GM10248 (cell line): ENCODE measurements at regions not wholly inside any gene's neighbourhood (a gene's known extent, or its start where the extent isn't known, plus 50 kb on each side); places are given as distances from the start of the nearest gene placed in this dataset.

Experiments used
- CTCF ChIA-PET: fragments of 300-600 bp; sonication (Branson Sonifier 250); formaldehyde crosslinking; extraction: SDS; loops from one replicate; lab custom pipeline; 2021; ENCODE audit warnings: antibody characterized with exemption; lab: Yijun Ruan, JAX
- POLR2A ChIA-PET: fragments of 350-650 bp; sonication (Branson Sonifier 250); formaldehyde crosslinking; extraction: SDS; loops from one replicate; lab custom pipeline; 2020; ENCODE audit warnings: antibody characterized with exemption; lab: Yijun Ruan, JAX
- DNase-seq: peaks from one replicate; pipeline ENCODE4 v3.0.0; 2012; ENCODE audit errors: extremely low spot score
- TF ChIP-seq, protein P1 (sequence below): IDR thresholded peaks from 2 replicates; pipeline ENCODE4 v1.5.1; 2012; ENCODE audit warnings: mild to moderate bottlenecking, low read depth; ENCODE audit errors: extremely low read depth, missing control alignments, control extremely low read depth

DNA sequence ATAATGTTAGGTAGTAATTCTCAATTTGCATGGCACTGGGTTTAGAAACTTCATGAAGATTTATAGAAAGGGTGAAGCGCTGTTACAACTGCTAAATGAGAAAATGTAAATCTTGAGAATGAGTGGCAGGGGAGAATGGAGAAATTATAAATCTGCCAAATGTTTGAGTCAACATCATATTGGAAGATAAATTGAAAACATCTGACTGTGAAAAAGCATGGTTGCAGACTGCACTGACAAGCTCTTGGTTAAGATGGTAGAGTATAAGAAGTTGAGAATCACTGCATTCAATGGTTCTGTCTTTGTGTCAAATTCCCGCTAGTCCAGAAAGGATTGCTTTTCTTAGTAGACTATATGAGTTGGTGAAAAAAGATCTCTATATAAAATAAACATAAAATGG, 113.3 kb upstream of the DUSP10 start:
- DNase-seq, result no peak
- TF ChIP-seq, protein P1, sequence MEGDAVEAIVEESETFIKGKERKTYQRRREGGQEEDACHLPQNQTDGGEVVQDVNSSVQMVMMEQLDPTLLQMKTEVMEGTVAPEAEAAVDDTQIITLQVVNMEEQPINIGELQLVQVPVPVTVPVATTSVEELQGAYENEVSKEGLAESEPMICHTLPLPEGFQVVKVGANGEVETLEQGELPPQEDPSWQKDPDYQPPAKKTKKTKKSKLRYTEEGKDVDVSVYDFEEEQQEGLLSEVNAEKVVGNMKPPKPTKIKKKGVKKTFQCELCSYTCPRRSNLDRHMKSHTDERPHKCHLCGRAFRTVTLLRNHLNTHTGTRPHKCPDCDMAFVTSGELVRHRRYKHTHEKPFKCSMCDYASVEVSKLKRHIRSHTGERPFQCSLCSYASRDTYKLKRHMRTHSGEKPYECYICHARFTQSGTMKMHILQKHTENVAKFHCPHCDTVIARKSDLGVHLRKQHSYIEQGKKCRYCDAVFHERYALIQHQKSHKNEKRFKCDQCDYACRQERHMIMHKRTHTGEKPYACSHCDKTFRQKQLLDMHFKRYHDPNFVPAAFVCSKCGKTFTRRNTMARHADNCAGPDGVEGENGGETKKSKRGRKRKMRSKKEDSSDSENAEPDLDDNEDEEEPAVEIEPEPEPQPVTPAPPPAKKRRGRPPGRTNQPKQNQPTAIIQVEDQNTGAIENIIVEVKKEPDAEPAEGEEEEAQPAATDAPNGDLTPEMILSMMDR, result no peak
- ChIA-PET CTCF (interaction anchor here (0.8 to 1.2 kb wide), 4 partner anchors 9 to 10 kb away, joined by 3 to 5 read pairs (median 3); no protein-coding TSS in a partner anchor), POLR2A (no interaction called here)

DNA sequence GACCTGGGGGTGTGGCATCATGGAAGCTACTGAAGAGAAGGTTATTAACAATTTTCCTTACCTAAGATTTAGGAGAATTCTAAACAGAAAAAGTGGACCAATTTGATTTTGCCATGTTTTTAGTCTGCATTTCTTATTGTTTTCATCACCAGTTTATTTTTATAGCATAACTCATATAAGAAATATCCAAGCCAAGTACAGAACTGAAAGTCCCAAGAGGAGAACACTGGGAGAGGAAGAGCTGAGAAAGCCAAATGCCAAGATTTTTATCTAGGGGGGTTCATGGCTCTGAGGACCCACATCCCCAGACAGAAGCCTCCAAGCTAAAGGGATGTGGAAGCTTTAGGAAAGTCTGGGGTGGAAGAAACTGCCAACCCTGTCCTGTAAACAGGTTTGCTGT, 109.4 kb upstream of the DUSP10 start:
- TF ChIP-seq, protein P1, result no peak
- CTCF ChIA-PET, result interaction anchor here (0.8 to 1.1 kb wide), 2 partner anchors 27 to 159 kb away, joined by 3 read pairs; no protein-coding TSS in a partner anchor
- POLR2A ChIA-PET, result no interaction called here
- DNase-seq, result no peak

DNA sequence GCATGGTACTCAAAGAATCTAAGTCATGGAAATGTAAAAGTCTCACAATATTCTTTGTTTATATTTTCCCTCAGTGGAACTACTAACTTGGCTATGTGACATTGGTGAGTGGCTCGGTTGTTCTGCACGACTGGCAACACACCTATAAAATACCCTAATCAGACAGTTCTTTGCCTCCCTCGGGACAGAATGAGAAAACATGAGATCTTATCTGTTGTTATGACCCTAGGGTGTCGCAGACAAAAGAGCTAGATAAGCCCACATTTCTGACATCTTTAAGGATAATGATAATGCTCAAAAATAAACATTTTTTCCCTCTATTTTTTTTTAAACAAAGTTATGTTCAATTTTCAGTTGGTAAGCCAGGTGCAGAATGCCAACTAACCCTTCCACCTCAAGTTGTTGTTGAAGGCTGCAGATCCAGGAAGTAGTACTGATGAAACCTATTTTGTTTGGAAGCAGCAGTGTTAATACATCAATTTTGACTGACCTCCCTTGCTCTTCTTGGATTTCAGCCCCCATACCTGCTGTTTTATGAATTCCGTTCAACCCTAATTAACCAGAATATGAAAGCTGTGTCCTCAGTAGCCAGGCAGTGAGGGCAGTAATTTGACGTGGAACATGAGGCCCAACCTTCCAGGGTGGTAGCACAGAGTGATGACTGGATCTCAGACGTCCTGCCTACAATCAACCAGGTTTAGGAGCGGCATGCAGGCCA, 108.7 kb upstream of the DUSP10 start:
- no peak for DNase-seq
- ChIA-PET POLR2A (no interaction called here), CTCF (interaction anchor here (1.1 kb wide), 1 partner anchor 28 kb away, joined by 3 read pairs; no protein-coding TSS in a partner anchor)

DNA sequence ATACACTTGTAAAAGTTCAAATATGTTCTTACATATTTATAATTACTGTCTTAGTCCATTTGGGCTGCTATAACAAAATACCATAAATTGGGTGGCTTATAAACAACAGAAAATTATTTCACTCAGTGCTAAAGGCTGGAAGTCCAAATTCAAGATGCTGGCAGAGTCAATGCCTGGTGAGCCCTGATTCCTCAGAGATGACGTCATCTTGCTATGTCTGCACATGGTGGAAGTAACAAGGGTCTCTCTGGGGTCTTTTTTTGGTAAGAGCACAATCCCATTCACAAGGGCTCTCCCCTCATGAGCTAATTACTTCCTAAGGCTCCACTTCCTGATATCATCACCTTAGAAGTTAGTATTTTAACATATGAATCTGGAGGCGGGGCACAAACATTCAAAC, 108.0 kb upstream of the DUSP10 start:
- ChIA-PET CTCF (no interaction called here), POLR2A (no interaction called here)
- no peak for DNase-seq
- TF ChIP-seq, protein P1, result no peak

More for the DNA sequence above, 108.7 kb upstream of the DUSP10 start:
- TF ChIP-seq, protein P1, result no peak

DNA sequence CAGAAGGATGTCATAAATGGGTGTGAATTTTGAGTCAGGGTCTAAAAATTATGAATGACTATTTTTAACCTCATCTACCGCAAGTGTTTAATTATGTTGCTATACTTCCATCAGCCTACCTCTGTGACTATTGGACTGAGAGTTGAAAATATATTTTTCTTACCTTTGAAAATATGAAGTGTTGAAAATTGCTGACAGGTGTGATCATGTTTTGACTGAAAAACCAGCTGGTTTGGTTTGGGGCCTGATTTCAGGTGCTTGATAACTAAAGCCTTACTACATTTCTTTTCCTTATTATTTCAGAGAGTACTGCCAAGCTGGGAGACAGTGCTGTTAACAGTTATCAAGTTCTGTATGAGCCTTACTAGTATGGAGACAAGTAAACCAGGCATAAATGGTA, 107.2 kb upstream of the DUSP10 start:
- CTCF ChIA-PET, result interaction anchor here (2.0 kb wide), 1 partner anchor 16 kb away, joined by 4 read pairs; no protein-coding TSS in a partner anchor
- TF ChIP-seq, protein P1, result no peak
- no peak for DNase-seq
- POLR2A ChIA-PET, result no interaction called here

DNA sequence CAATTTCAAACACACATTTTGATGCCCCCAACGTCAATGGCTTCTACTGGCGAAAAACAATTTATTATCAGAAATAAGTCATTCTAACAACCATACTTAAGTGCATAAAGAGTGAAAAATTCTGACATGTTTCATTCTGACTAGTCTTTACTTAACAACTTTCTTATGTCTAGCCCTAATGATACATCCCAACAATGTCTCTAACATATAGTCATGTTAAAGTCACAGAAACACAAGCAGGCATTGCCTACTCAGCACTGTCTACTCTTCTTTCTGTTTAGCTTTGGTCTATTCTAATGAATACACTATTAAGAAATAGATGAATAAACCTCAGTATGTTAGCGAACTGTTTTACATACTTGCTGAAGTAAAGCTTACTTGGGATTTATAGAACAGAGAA, 105.8 kb upstream of the DUSP10 start:
- POLR2A ChIA-PET, result no interaction called here
- DNase-seq, result no peak
- CTCF ChIA-PET, result interaction anchor here (2.0 kb wide), 1 partner anchor 14 kb away, joined by 4 read pairs; no protein-coding TSS in a partner anchor
- TF ChIP-seq, protein P1, result no peak
